DMS153 treated with DMSO at 0.1 percent for 48 hours (cell line): ENCODE measurements at regions not wholly inside any gene's neighbourhood (a gene's known extent, or its start where the extent isn't known, plus 50 kb on each side); places are given as distances from the start of the nearest gene placed in this dataset.

ENCODE experiments used
- DNase-seq: peaks from one replicate; lab custom pipeline; 2025; ENCODE audit not compliant: unreplicated experiment; lab: John Stamatoyannopoulos, UW

GRCh38 chr5:100479079-100479688 lies 56.0 kb upstream of the FAM174A start:
- DNase-seq = no peak

- DNase-seq = no peak
Measured at GRCh38 chr5:100472091-100472490, 63.1 kb upstream of the FAM174A start.

GRCh38 chr5:100469767-100470166 lies 65.4 kb upstream of the FAM174A start:
- no peak for DNase-seq

DNA sequence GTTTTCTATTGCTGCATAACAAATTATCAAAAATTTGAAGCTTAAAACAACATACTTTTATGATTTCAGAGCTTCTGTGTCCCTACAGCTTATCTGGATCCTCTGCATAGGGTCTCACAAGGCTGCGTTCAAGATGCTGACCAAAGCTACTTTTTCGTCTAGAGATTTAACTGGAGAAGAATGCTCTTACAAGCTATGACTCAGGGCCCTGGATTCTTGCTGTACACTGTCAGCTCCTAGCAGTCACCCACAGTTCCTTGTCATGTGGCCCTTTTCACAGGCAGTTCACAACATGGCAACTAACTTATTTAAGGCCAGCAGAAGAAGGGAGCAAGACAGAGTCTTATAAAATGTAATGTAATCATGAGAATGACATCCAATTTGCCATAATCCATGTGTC lies 70.8 kb upstream of the FAM174A start:
- DNase-seq = no peak

DNA sequence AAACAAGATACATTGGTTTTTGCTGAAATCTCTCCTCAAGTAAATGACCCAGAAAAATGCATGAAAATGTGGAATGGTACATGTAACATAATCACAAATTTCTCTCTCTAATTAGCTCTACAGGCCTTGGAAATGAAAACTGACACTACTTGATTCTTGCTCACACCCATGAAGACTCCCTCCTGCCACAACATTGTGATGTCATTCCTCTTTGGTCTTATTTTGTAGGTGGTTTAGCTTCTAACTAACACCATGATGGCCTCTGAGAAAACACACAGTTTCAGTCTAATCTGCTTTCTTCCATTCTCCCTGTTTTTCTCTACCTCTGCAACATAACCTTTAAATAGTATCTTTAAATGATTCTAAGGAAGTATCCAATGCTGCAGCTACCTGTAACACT lies 78.6 kb upstream of the FAM174A start:
- DNase-seq = no peak

DNA sequence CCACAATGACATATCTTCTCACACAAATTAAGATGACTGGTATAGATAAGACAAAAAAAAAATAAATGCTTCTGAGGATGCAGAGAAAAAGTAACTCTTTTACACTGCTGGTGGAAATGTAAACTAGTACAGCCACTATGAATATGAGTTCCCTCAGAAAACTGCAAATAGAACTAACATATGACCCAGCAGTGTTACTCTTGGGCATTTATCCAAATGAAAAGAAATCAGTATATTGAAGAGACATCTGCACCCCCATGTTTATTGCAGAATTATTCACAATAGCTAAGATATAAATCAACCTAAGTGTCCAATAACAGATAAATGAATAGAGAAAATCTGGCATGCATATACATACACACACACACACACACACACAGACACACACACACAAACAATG lies 83.0 kb upstream of the FAM174A start:
- DNase-seq = no peak

GRCh38 chr5:100448111-100448528 lies 87.1 kb upstream of the FAM174A start:
- no peak for DNase-seq

- DNase-seq = no peak
Measured at GRCh38 chr5:100446879-100447430, 88.2 kb upstream of the FAM174A start.

DNA sequence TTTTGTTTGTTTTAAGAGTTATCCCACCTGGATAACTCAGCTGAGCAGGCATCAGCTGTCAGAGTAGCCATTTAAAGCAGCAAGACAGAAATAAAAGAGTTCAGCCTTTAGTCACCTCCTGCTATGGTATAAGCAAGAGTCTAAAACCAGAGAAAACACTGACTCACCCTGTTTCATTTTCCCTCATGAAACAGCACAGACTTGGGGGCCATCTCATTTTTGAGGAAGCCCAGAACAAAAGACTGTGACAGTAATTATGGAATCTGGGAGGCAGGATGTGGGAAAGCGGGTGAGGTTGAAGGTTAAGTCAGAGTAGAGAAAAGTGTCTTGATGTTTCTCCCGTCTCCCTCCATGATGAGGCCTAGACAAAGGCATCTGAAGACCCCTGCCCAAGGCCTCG lies 90.2 kb upstream of the FAM174A start:
- DNase-seq = no peak

GRCh38 chr5:100434815-100435214 lies 100.4 kb upstream of the FAM174A start:
- no peak for DNase-seq

DNA sequence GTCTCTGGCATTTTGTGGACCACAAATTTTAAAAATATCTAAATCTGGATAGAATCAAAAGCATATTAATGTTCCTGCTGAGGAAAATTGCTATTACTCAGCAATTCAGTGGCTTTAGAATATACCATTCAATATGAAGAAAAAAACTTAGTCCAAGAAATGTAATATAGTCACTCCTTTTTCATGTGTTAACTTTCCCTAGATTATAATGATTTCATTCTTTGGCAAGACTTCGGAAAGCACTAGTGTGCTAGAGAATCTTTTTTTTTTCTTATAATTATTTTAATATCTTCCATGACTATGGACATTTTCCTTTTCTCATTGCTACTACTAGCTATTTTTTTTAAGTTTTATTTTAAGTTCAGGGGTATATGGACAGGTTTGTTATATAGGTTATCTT lies 102.4 kb upstream of the FAM174A start:
- no peak for DNase-seq

GRCh38 chr5:100430268-100431195 lies 104.6 kb upstream of the FAM174A start:
- DNase-seq = no peak

DNA sequence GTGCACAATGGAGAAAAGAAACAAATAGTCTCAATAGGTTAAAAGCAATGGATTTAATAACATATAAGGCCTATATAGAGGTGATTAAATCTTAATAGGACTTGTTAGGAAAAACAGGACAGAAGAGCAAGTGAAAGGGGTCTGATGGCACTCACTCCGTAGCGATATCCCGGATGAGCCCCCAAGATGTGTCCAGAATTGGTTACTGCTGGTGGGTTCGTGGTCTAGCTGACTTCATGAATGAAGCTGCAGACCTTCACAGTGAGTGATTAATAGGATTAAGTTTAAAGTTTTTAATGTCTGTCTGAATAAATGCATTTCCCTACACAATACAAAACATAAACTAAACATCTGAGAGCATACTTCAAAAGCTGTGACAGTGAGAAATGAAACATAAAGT lies 110.4 kb upstream of the FAM174A start:
- no peak for DNase-seq

GRCh38 chr5:100424017-100424416 lies 111.2 kb upstream of the FAM174A start:
- no peak for DNase-seq

- no peak for DNase-seq
Measured at GRCh38 chr5:100423330-100423729, 111.8 kb upstream of the FAM174A start.

DNA sequence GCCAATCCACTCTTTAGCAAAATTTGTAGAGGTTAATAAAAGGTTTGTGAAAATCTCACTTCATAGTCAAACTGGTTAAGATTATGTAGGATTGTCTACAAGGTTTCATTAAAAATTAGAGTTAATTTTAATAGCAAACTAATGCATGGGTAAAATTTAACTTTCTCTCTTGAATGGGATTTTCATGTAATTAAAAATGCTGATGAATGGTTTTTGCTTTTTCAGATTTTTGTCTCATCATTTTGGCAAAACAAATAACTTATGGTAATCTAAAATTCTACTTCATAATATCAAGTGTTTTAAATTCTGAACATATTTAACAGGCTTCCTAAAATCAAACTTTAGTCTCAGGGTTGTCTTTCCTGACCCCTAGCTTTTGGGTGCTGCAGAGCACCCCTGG lies 113.8 kb upstream of the FAM174A start:
- no peak for DNase-seq

GRCh38 chr5:100418231-100418630 lies 116.9 kb upstream of the FAM174A start:
- DNase-seq = no peak

DNA sequence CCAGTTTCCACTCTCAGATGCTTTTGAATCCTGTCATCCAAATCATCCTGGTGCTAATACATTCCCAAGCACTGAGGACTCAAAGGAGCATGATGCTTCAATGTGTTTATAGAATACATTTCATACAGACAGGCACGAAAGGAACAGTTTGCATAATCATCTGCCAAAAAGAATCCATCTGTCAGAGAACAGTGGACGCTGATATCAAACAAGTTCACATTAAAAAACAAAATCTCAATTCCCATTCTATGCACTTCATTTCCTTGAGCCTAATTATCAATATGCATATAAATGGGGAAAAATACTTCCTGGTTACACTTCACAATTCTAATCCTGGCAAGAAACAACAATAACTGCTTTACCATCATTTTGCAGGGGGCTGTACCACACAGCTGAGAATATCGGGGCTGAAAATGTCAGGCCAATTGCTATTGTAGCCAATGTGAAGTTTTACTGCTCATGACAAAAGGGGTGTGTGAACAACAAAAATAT lies 125.5 kb upstream of the FAM174A start:
- no peak for DNase-seq

DNA sequence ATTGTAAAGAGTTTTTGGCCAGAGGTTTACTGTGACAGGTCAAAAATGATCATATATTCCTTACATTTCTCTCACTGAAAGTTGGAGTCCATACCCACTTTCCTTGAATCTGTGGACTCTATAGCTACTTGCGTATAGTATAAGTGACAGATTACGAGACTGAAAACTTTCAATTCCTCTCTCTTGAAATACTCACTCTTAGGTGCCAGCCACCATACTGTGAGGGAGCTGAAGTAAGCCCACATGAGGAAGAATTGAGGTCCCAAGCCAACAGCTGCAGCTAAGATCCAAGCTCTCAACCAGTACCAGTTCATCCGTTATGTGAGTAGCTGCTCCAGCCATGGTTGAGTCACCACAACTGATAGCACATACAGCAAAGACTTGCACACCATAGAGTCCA lies 128.1 kb upstream of the FAM174A start:
- DNase-seq = no peak

- no peak for DNase-seq
Measured at GRCh38 chr5:100406640-100407039, 128.5 kb upstream of the FAM174A start.

DNA sequence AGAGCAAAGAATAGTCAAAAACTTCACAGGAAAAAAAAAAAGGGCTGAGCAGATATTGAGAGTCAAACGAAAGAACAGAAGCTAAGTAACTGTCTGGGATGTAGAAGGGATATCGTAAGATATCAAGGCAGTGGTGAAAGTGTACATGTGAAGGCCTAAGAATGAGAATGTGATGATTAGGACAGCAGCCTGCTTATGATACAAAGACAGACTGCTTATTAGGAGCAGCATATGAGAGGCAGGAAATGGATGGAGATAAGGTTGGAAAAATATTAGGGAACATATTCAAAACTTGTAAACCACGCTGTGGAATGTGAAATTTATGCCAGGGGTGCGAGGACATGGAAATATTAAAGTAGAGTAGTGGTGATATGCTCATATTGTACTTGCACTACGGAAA lies 133.1 kb upstream of the FAM174A start:
- DNase-seq = no peak

DNA sequence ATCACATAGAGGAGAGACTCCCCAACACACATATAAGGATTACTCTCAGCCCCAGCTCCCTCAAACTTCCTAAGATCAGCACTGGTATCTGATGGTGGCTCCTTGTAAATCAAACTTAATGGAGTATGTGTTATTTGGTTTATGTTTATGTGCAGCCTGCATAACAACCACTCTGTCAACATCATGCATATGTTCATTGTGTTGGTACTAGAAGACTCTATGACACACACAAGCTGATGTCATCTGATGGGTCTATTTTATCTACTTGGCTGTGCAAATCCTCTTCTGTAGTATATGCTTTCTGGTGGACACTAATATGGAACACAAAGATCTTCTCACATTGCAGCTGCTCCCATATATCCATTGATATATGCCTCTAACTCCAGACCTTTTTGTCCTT lies 134.0 kb upstream of the FAM174A start:
- DNase-seq = no peak
